ENCODE measurements at regions not wholly inside any gene's neighbourhood (a gene's known extent, or its start where the extent isn't known, plus 50 kb on each side); places are given as distances from the start of the nearest gene placed in this dataset.

GRCh38 chr6:1001655-1002349 is 308.9 kb upstream of the EXOC2 start:
- no peak for TF ChIP-seq CTCF (IDR thresholded peaks at IDR 0.05; ENCODE audit: insufficient read depth, low read depth, low read length, missing control alignments)
- no peak overlapping the region for H3K4me3 ChIP-seq (ENCODE audit: low read length)
- no peak for DNase-seq (ENCODE audit: low read depth)

- no peak for TF ChIP-seq CTCF (IDR thresholded peaks at IDR 0.05; ENCODE audit: insufficient read depth, low read depth, low read length, missing control alignments)
- no peak for DNase-seq (ENCODE audit: low read depth)
- H3K4me3 ChIP-seq (ENCODE audit: low read length): no peak overlapping the region
Measured at GRCh38 chr6:999552-999951, 306.6 kb upstream of the EXOC2 start.

GRCh38 chr6:998551-998950 is 305.6 kb upstream of the EXOC2 start:
- H3K4me3 ChIP-seq (ENCODE audit: low read length): no peak overlapping the region
- DNase-seq (ENCODE audit: low read depth): no peak
- no peak for TF ChIP-seq CTCF (IDR thresholded peaks at IDR 0.05; ENCODE audit: insufficient read depth, low read depth, low read length, missing control alignments)

GRCh38 chr6:996271-996852 is 303.4 kb upstream of the EXOC2 start:
- no peak for TF ChIP-seq CTCF (IDR thresholded peaks at IDR 0.05; ENCODE audit: insufficient read depth, low read depth, low read length, missing control alignments)
- no peak overlapping the region for H3K4me3 ChIP-seq (ENCODE audit: low read length)
- no peak for DNase-seq (ENCODE audit: low read depth)

- no peak for DNase-seq (ENCODE audit: low read depth)
- TF ChIP-seq CTCF (IDR thresholded peaks at IDR 0.05; ENCODE audit: insufficient read depth, low read depth, low read length, missing control alignments): no peak
- no peak overlapping the region for H3K4me3 ChIP-seq (ENCODE audit: low read length)
Measured at GRCh38 chr6:991192-991591, 298.3 kb upstream of the EXOC2 start.

GRCh38 chr6:984031-984430 is 291.1 kb upstream of the EXOC2 start:
- no peak for TF ChIP-seq CTCF (IDR thresholded peaks at IDR 0.05; ENCODE audit: insufficient read depth, low read depth, low read length, missing control alignments)
- H3K4me3 ChIP-seq (ENCODE audit: low read length): no peak overlapping the region
- DNase-seq (ENCODE audit: low read depth): no peak
